Transverse colon (tissue), 4 donors: ENCODE measurements at regions not wholly inside any gene's neighbourhood (a gene's known extent, or its start where the extent isn't known, plus 50 kb on each side); places are given as distances from the start of the nearest gene placed in this dataset.

ENCODE experiments used
- EP300 ChIP-seq: sonication (generic); formaldehyde crosslinking; IDR thresholded peaks from one replicate; pipeline ENCODE4 v1.6.1; 2017; ENCODE audit warnings: antibody characterized with exemption, low read depth
- POLR2A ChIP-seq: fragments of 450-650 bp; IDR thresholded peaks from one replicate; pipeline ENCODE4 v1.6.1; 2016; ENCODE audit warnings: antibody characterized with exemption, mild to moderate bottlenecking, moderate library complexity
- POLR2AphosphoS5 ChIP-seq, 3 donors: sonication (generic); formaldehyde crosslinking; IDR thresholded peaks; one replicate each; pipeline ENCODE4 v1.6.1; 2016; ENCODE audit warnings: antibody characterized with exemption in 3 of 3
- TF ChIP-seq, protein P1 (sequence below), 5 experiments: fragments of 200-600 bp in 3 of 5; fragments of 450-650 bp in 2 of 5; sonication (generic) in 3 of 5; IDR thresholded peaks; 1 replicate in 2 of 5; 2 replicates in 3 of 5; pipeline ENCODE4 v1.5.1; 2016 to 2017; ENCODE audit warnings: antibody characterized with exemption in 5 of 5, inconsistent platforms in 3 of 5, mild to moderate bottlenecking in 2 of 5, moderate library complexity in 1 of 5

DNA sequence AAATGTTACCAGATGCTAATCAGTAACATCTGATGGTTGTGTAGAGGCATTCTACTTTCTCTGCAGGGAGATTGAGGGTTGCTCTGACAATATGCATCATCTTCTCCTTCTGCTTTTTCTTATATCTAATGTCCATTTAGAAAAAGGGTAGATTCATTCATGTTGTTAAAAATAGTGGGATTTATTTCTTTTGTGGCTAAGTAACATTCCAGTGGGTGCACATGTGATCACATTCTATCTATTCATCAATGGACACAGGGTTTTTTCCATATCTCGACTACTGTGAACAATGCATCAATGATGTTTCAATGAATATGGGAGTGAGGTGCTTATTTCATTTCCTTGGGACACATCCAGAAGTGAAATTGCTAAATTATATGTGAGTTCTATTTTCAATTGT lies 103.9 kb downstream of the CRPPA start:
- TF ChIP-seq POLR2AphosphoS5 (IDR thresholded peaks at IDR 0.05) (no peak), POLR2A (no peak), EP300 (no peak)
- TF ChIP-seq, protein P1, sequence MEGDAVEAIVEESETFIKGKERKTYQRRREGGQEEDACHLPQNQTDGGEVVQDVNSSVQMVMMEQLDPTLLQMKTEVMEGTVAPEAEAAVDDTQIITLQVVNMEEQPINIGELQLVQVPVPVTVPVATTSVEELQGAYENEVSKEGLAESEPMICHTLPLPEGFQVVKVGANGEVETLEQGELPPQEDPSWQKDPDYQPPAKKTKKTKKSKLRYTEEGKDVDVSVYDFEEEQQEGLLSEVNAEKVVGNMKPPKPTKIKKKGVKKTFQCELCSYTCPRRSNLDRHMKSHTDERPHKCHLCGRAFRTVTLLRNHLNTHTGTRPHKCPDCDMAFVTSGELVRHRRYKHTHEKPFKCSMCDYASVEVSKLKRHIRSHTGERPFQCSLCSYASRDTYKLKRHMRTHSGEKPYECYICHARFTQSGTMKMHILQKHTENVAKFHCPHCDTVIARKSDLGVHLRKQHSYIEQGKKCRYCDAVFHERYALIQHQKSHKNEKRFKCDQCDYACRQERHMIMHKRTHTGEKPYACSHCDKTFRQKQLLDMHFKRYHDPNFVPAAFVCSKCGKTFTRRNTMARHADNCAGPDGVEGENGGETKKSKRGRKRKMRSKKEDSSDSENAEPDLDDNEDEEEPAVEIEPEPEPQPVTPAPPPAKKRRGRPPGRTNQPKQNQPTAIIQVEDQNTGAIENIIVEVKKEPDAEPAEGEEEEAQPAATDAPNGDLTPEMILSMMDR (IDR thresholded peaks at IDR 0.05) = no peak
